GM23338 (cell line): ENCODE measurements at regions not wholly inside any gene's neighbourhood (a gene's known extent, or its start where the extent isn't known, plus 50 kb on each side); places are given as distances from the start of the nearest gene placed in this dataset.

ENCODE experiments used
- CTCF ChIP-seq, 2 experiments: fragments of 200-600 bp in 1 of 2; sonication (generic) in 1 of 2; conservative IDR thresholded peaks; 2 replicates each; pipeline versions ENCODE4 v1.5.1 to v1.6.1; 2016 to 2017; ENCODE audit warnings: antibody characterized with exemption in 2 of 2, low read depth in 2 of 2, mild to moderate bottlenecking in 2 of 2, moderate library complexity in 1 of 2
- EZH2 ChIP-seq: fragments of 200-600 bp; sonication (generic); IDR thresholded peaks from one replicate; pipeline ENCODE4 v1.8.0; 2017; ENCODE audit warnings: antibody characterized with exemption, mild to moderate bottlenecking, low read depth; ENCODE audit not compliant: unreplicated experiment
- EZH2phosphoT487 ChIP-seq: fragments of 200-600 bp; sonication (generic); IDR thresholded peaks from one replicate; pipeline ENCODE4 v1.8.1; 2018; ENCODE audit warnings: antibody characterized with exemption; ENCODE audit not compliant: unreplicated experiment
- POLR2AphosphoS5 ChIP-seq: IDR thresholded peaks from 2 replicates; pipeline ENCODE4 v1.6.1; 2016; ENCODE audit warnings: antibody characterized with exemption, low read depth
- REST ChIP-seq: IDR thresholded peaks from one replicate; pipeline ENCODE4 v1.6.1; 2018; ENCODE audit warnings: antibody characterized with exemption; ENCODE audit not compliant: unreplicated experiment

- TF ChIP-seq CTCF (conservative IDR thresholded peaks at IDR 0.05; ENCODE audit: low read depth in 2 of 2), result no peak
- TF ChIP-seq POLR2AphosphoS5, result no peak
- no peak for TF ChIP-seq REST
- TF ChIP-seq EZH2phosphoT487, result no peak
- TF ChIP-seq EZH2, result no peak
These were observed 1025.3 kb upstream of the NXPH2 start for GRCh38 chr2:139805441-139805840.
